BLaER1 treated with 17β-estradiol and CSF1 and Interleukin-3, amounts not matched to agents 10 nM and 100 nM (cell line): ENCODE measurements at regions not wholly inside any gene's neighbourhood (a gene's known extent, or its start where the extent isn't known, plus 50 kb on each side); places are given as distances from the start of the nearest gene placed in this dataset.
A peak's percentile ranks its signal among the peaks of the same experiment; 100 is the strongest.

Experiments used
- H3K27ac ChIP-seq, 11 experiments: shearing (Covaris generic); formaldehyde crosslinking; 2 replicates each; pipeline ENCODE4 v1.8.1; 2022
- H3K27me3 ChIP-seq, 11 experiments: shearing (Covaris generic); formaldehyde crosslinking; 2 replicates each; pipeline ENCODE4 v1.8.1; 2022
- H3K36me3 ChIP-seq, 11 experiments: shearing (Covaris generic); formaldehyde crosslinking; 2 replicates each; pipeline ENCODE4 v1.8.1; 2022
- H3K4me1 ChIP-seq, 10 experiments: shearing (Covaris generic); formaldehyde crosslinking; 2 replicates each; pipeline ENCODE4 v1.8.1; 2022
- H3K4me2 ChIP-seq, 11 experiments: shearing (Covaris generic); formaldehyde crosslinking; 2 replicates each; pipeline ENCODE4 v1.8.1; 2022
- H3K4me3 ChIP-seq, 10 experiments: shearing (Covaris generic); formaldehyde crosslinking; 2 replicates each; pipeline ENCODE4 v1.8.1; 2022
- H3K9ac ChIP-seq, 11 experiments: shearing (Covaris generic); formaldehyde crosslinking; 2 replicates each; pipeline ENCODE4 v1.8.1; 2022
- H3K9me3 ChIP-seq, 11 experiments: shearing (Covaris generic); formaldehyde crosslinking; replicated peaks in 1 of 11; 2 replicates each; pipeline ENCODE4 v1.8.1; 2022
- H4K20me1 ChIP-seq, 11 experiments: shearing (Covaris generic); formaldehyde crosslinking; 2 replicates each; pipeline ENCODE4 v1.8.1; 2022
- Cebpa-rat ChIP-seq, 11 experiments: shearing (Covaris generic); IDR thresholded peaks; 2 replicates each; pipeline ENCODE4 v1.8.1; 2022

DNA sequence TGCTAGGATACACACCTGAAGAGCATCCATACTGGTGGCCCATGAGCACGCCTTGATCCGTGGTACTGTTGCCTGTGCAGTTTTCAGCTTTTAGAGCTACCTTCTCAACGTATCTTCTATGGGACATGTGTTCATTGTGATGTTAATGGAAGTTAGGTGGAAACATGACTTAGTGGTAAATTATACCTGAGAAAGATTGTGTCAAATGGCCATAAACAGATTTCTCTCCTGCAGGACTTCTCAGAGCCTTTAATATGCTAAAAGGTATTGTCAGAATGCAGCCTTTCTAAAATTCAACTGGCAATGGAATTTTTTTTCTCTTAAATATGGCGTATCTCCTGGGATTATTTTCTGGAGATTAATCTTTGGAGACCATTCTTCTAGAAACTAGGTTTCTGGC, 148.5 kb downstream of the CDC5L start:
- H3K9ac ChIP-seq: no peak overlapping the region
- H3K4me2 ChIP-seq: no peak overlapping the region
- H3K9me3 ChIP-seq: peaks cover 0 to 10% (median 0%) of the 10 kb centered on the region in 11 experiments; a peak in 2 of 22 replicates
- no peaks in the 10 kb centered on the region for H3K36me3 ChIP-seq
- peaks cover 0 to 5% (median 0%) of the 10 kb centered on the region in 10 experiments; a peak in 1 of 20 replicates for H3K4me1 ChIP-seq
- H4K20me1 ChIP-seq: 0 out of 22 replicates have a peak, but pooled peaks cover 0 to 8% (median 0%) of the 10 kb centered on the region in 11 experiments
- H3K27ac ChIP-seq: no peak overlapping the region
- TF ChIP-seq Cebpa-rat (IDR thresholded peaks at IDR 0.05): no peak
- H3K4me3 ChIP-seq: no peak overlapping the region
- no peaks in the 10 kb centered on the region for H3K27me3 ChIP-seq

DNA sequence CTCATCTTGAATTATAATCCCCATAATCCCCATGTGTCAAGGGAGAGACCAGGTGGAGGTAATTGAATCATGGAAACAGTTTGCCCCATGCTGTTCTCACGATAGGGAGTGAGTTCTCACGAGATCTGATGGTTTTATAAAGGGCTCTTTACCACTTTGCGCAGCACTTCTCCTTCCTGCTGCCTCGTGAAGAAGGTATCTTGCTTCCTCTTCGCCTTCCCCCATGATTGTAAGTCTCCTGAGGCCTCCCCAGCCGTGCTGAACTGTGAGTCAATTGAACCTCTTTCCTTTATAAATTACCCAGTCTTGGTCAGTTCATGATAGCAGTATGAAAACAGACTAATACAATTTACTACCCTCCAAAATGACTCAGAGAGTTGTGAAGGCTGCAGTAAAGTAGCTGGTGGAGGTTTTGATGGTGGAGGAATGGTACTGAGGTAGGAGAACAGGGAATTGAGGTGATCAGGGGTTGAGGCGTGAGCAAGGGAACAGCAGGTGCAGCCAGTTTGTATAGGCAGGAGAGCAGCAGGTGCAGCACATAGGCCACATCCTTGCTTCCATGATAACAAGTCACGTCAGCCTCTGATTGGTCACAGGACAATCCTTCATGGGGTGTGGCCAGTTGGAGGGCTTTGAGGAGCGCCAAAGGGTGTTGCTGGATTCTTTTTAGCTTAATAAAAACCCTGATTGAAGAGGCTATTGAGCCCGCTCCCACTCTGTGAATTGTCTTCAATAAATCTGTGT, 150.0 kb downstream of the CDC5L start:
- H3K4me3 ChIP-seq: no peak overlapping the region
- H3K27ac ChIP-seq: no peak overlapping the region
- H3K9me3 ChIP-seq: peaks cover 0 to 12% (median 0%) of the 10 kb centered on the region in 11 experiments; a peak in 2 of 22 replicates
- no peak for TF ChIP-seq Cebpa-rat (IDR thresholded peaks at IDR 0.05)
- no peaks in the 10 kb centered on the region for H4K20me1 ChIP-seq
- no peaks in the 10 kb centered on the region for H3K27me3 ChIP-seq
- no peaks in the 10 kb centered on the region for H3K36me3 ChIP-seq
- no peak overlapping the region for H3K9ac ChIP-seq
- no peak overlapping the region for H3K4me2 ChIP-seq
- peaks cover 0 to 5% (median 0%) of the 10 kb centered on the region in 10 experiments; a peak in 1 of 20 replicates for H3K4me1 ChIP-seq

DNA sequence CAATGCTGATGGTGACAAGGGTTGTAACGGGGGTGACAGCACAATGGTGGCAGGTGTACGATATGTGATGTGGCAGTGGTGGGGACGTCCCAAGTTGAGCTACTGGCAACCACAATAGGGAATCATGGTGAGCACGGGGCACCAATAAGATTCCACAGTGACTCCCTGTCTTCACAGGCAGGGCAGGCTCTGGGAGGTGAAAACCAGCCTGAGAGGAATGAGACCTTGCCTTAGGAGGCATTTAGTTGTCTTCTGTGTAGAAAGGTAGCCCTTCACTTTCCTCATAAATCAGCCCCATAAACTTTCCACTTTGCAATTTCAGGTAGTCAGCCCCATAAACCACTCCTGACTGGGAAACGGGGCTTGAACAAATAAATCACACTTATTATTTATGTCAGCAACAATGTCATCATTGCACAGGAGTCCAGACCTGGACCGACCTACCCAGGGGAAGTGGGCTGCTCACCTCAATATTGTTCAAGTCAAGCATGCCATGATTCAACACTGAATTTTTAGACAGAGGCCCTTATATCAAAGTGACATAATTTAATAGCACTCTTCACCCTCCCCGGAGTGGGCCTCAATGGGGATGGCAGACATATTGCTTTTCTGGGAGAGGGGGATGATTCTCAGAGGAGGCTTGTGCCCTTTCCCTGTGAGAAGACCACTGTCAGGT, 150.8 kb downstream of the CDC5L start:
- H4K20me1 ChIP-seq: no peaks in the 10 kb centered on the region
- H3K9me3 ChIP-seq: peaks cover 0 to 12% (median 0%) of the 10 kb centered on the region in 11 experiments; a peak in 2 of 22 replicates
- H3K36me3 ChIP-seq: no peaks in the 10 kb centered on the region
- no peak overlapping the region for H3K27ac ChIP-seq
- H3K4me3 ChIP-seq: no peak overlapping the region
- H3K9ac ChIP-seq: no peak overlapping the region
- H3K4me2 ChIP-seq: no peak overlapping the region
- TF ChIP-seq Cebpa-rat (IDR thresholded peaks at IDR 0.05): no peak; a peak in 1 of 22 replicates
- no peaks in the 10 kb centered on the region for H3K27me3 ChIP-seq
- peaks cover 0 to 5% (median 0%) of the 10 kb centered on the region in 10 experiments; a peak in 1 of 20 replicates for H3K4me1 ChIP-seq

DNA sequence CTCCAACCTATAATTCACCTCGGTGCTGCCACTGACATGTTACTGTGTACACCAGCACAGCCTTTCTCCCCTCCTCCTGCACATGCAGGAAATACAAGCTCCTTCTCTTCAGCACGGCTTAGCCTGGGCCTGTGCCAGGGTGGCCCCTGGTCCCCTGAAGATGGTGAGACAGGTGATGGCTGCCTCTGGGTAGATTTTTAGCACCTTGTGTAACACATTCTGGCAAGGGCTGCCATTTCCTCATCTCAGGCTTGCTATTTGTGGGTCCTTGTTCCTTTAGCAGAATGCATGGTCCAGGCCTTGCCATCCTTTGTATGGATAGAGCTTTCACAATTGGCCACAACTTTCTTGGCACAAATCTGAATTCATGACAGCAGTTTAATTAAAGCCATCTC, 151.3 kb downstream of the CDC5L start:
- H3K27me3 ChIP-seq: no peaks in the 10 kb centered on the region
- H3K4me2 ChIP-seq: no peak overlapping the region

DNA sequence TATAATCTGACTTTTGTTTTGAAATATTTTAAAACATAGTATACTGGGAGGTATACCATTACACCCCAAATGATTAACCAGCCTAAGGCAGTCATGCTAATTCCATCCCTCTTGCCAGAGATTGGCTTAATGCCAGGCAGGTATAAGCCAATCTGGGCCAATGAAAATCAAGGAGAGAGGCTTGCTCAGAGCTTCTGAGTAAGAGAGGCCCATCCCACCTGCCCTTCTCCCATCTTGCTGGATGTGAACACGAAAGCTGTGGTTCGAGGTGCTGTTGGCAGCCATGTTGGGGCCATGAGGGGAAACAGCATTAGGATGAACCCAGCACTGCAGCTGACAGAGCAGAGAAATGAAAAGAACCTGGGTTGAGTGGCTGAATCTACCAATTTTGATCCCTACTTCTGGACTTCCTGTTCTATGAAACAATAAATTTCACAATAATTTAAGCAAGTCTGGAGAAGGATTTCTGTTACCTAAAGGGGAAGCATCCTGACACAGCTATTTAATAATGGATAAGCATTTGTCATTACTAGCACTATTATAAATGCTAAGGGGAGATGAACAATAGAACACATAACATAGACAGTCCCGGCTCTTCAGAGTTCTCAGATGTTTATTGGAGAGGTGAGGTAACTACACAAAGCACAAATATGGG, 152.3 kb downstream of the CDC5L start:
- Histone ChIP-seq H3K9me3 (peaks cover 0 to 12% (median 0%) of the 10 kb centered on the region in 11 experiments; a peak in 2 of 22 replicates), H3K9ac (no peak overlapping the region), H4K20me1 (no peaks in the 10 kb centered on the region), H3K27ac (no peak overlapping the region), H3K4me2 (peak overlapping the region in 2 of 11 experiments; percentile 19 to 35; a peak in 3 of 22 replicates), H3K27me3 (no peaks in the 10 kb centered on the region), H3K4me1 (peaks cover 0 to 5% (median 0%) of the 10 kb centered on the region in 10 experiments; a peak in 1 of 20 replicates), H3K4me3 (no peak overlapping the region), H3K36me3 (no peaks in the 10 kb centered on the region)
- no peak for TF ChIP-seq Cebpa-rat (IDR thresholded peaks at IDR 0.05)

More for the DNA sequence above, 151.3 kb downstream of the CDC5L start:
- Histone ChIP-seq H3K36me3 (no peaks in the 10 kb centered on the region), H3K9me3 (peaks cover 0 to 12% (median 0%) of the 10 kb centered on the region in 11 experiments; a peak in 2 of 22 replicates), H4K20me1 (no peaks in the 10 kb centered on the region), H3K27ac (no peak overlapping the region), H3K9ac (no peak overlapping the region), H3K4me3 (no peak overlapping the region), H3K4me1 (peaks cover 0 to 5% (median 0%) of the 10 kb centered on the region in 10 experiments; a peak in 1 of 20 replicates)
- no peak for TF ChIP-seq Cebpa-rat (IDR thresholded peaks at IDR 0.05)

DNA sequence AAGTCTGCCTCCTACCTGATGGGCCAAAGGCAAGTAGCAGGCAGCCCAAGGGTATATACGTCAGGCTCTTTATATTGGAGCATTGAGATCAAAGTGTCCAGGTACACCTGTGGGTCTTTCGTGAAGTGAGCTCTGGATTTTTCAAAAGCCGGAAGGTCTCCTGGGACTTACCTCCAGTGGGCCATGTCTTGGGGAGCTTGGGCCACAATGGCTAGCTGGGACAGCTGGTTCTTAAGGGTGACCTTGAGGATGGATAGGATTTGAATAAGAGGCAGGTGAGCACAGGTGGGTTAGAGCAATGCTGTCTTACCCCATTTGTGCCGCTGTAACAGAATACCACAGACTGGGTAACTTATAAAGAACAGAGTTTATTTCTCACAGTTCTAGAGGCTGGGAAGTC, 153.4 kb downstream of the CDC5L start:
- peaks cover 0 to 12% (median 0%) of the 10 kb centered on the region in 11 experiments; a peak in 2 of 22 replicates for H3K9me3 ChIP-seq
- no peaks in the 10 kb centered on the region for H4K20me1 ChIP-seq
- no peak for TF ChIP-seq Cebpa-rat (IDR thresholded peaks at IDR 0.05)
- no peak overlapping the region for H3K9ac ChIP-seq
- H3K27me3 ChIP-seq: no peaks in the 10 kb centered on the region
- H3K4me3 ChIP-seq: no peak overlapping the region
- H3K27ac ChIP-seq: no peak overlapping the region
- peaks cover 0 to 5% (median 0%) of the 10 kb centered on the region in 10 experiments; a peak in 1 of 20 replicates for H3K4me1 ChIP-seq
- H3K36me3 ChIP-seq: no peaks in the 10 kb centered on the region
- no peak overlapping the region for H3K4me2 ChIP-seq

DNA sequence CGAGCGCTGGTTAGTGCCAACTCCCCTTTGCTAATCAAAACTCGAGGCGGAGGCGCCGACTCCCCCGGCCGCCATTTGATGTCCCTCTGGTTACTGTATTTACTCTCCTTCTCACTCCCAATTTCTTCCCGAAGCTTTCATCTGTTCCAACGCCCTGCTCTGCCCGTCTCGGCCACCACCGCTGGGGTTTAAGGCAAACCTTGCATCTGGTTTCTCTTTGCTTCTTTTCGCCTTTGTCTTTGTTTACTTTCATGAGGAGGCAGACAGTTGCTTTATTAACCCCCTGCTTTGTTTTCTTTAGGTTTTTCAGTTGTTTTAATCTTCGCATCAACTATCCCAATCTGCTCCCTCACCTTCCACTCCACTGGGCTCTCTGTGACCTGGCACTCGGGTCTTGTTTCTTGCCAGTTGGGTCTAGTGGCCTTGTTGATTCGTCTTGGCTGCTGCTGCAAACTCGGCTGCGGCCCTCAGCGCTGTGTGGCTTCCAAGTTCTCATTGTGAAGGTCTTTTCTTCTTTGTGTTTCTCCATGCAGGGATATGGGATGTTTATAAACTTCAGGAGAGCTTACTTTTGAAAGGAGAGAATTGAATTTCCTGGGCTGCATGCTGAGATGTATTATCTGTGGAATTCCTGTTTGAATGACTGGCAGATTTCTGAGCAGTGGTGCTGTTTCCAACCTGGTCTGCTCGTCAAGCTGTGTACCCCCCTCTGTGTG, 155.1 kb downstream of the CDC5L start:
- H3K4me2 ChIP-seq: no peak overlapping the region
- no peaks in the 10 kb centered on the region for H3K36me3 ChIP-seq
- H3K27me3 ChIP-seq: no peaks in the 10 kb centered on the region
- TF ChIP-seq Cebpa-rat (IDR thresholded peaks at IDR 0.05): no peak
- H3K4me1 ChIP-seq: peaks cover 0 to 5% (median 0%) of the 10 kb centered on the region in 10 experiments; a peak in 1 of 20 replicates
- H3K9me3 ChIP-seq: peaks cover 0 to 8% (median 0%) of the 10 kb centered on the region in 11 experiments; a peak in 2 of 22 replicates
- H4K20me1 ChIP-seq: no peaks in the 10 kb centered on the region
- H3K9ac ChIP-seq: no peak overlapping the region
- H3K27ac ChIP-seq: no peak overlapping the region
- H3K4me3 ChIP-seq: no peak overlapping the region

DNA sequence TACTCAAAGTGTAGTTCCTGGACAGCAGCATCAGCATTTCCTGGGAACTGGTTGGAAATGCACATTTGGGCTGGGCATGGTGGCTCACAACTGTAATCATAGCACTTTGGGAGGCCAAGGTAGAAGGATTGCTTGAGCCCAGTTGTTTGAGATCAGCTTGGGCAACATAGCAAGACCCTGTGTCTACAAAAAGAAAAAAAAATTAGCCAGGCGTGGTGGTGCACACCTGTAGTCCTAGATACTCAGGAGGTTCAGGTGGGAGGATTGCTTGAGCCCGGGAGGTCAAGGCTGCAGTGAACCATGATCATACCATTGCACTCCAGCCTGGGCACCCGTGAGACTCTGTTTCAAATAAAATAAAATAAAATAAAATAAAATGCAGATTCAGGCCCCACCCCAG, 156.2 kb downstream of the CDC5L start:
- no peak for TF ChIP-seq Cebpa-rat (IDR thresholded peaks at IDR 0.05)
- Histone ChIP-seq H4K20me1 (no peaks in the 10 kb centered on the region), H3K9ac (no peak overlapping the region), H3K4me3 (no peak overlapping the region), H3K27ac (no peak overlapping the region), H3K4me1 (peaks cover 0 to 5% (median 0%) of the 10 kb centered on the region in 10 experiments; a peak in 1 of 20 replicates), H3K4me2 (no peak overlapping the region), H3K27me3 (no peaks in the 10 kb centered on the region), H3K36me3 (no peaks in the 10 kb centered on the region), H3K9me3 (peaks cover 0 to 8% (median 0%) of the 10 kb centered on the region in 11 experiments; a peak in 2 of 22 replicates)
